Liver (tissue), 8 donors: ENCODE measurements at regions not wholly inside any gene's neighbourhood (a gene's known extent, or its start where the extent isn't known, plus 50 kb on each side); places are given as distances from the start of the nearest gene placed in this dataset.

Experiments used
- DNase-seq: peaks from one replicate; pipeline ENCODE4 v3.0.0-alpha.2; 2017; ENCODE audit warnings: low spot score
- H3K27ac ChIP-seq, 2 donors: one replicate each; pipeline ENCODE4 v1.7.0; 2013; ENCODE audit warnings: inconsistent platforms in 2 of 2, low read length in 2 of 2, control low read depth in 1 of 2, low read depth in 1 of 2, mild to moderate bottlenecking in 1 of 2
- H3K27me3 ChIP-seq, 4 donors: one replicate each; pipeline versions ENCODE4 v1.6.1 to v1.7.0; 2013; ENCODE audit warnings: low read length in 3 of 4, inconsistent platforms in 1 of 4, mild to moderate bottlenecking in 1 of 4, moderate library complexity in 1 of 4; ENCODE audit not compliant: control insufficient read depth in 4 of 4, insufficient read depth in 4 of 4
- H3K36me3 ChIP-seq, 4 donors: one replicate each; pipeline versions ENCODE4 v1.6.1 to v1.7.0; 2013; ENCODE audit warnings: low read length in 3 of 4, mild to moderate bottlenecking in 3 of 4, low read depth in 1 of 4, moderate library complexity in 1 of 4; ENCODE audit not compliant: control insufficient read depth in 4 of 4, insufficient read depth in 3 of 4
- H3K4me1 ChIP-seq, 4 donors: one replicate each; pipeline versions ENCODE4 v1.6.1 to v1.7.0; 2013; ENCODE audit warnings: low read length in 3 of 4, mild to moderate bottlenecking in 3 of 4, moderate library complexity in 1 of 4; ENCODE audit not compliant: control insufficient read depth in 4 of 4, insufficient read depth in 4 of 4
- H3K4me3 ChIP-seq, 3 donors: one replicate each; pipeline versions ENCODE4 v1.6.1 to v1.7.0; 2013; ENCODE audit warnings: low read length in 3 of 3, control low read depth in 1 of 3, low read depth in 1 of 3, mild to moderate bottlenecking in 1 of 3
- H3K9ac ChIP-seq, 2 donors: one replicate each; pipeline ENCODE4 v1.7.0; 2013; ENCODE audit warnings: low read length in 2 of 2, mild to moderate bottlenecking in 2 of 2, moderate library complexity in 2 of 2, control low read depth in 1 of 2, low read depth in 1 of 2
- H3K9me3 ChIP-seq, 4 donors: one replicate each; pipeline versions ENCODE4 v1.6.1 to v1.7.0; 2013; ENCODE audit warnings: low read length in 3 of 4; ENCODE audit not compliant: control insufficient read depth in 4 of 4
- ATF3 ChIP-seq: IDR thresholded peaks from 2 replicates; pipeline ENCODE4 v1.6.1; 2016; ENCODE audit warnings: antibody characterized with exemption
- CTCF ChIP-seq: fragments of 150-350 bp; IDR thresholded peaks from 2 replicates; pipeline ENCODE4 v1.5.1; 2017; ENCODE audit warnings: improper control_type of control experiment, low read depth, low read length; ENCODE audit not compliant: missing input control
- EGR1 ChIP-seq, 2 donors: IDR thresholded peaks; 2 replicates each; pipeline ENCODE4 v1.6.1; 2016 to 2018; ENCODE audit warnings: antibody characterized with exemption in 2 of 2, low read depth in 2 of 2
- FOXA1 ChIP-seq: IDR thresholded peaks from 2 replicates; pipeline ENCODE4 v1.6.1; 2016; ENCODE audit warnings: antibody characterized with exemption
- FOXA2 ChIP-seq: IDR thresholded peaks from 2 replicates; pipeline ENCODE4 v1.6.1; 2016; ENCODE audit warnings: antibody characterized with exemption
- GABPA ChIP-seq, 2 donors: IDR thresholded peaks in 1 of 2; conservative IDR thresholded peaks in 1 of 2; 2 replicates each; pipeline ENCODE4 v1.6.1; 2016; ENCODE audit warnings: antibody characterized with exemption in 2 of 2, mild to moderate bottlenecking in 1 of 2, moderate library complexity in 1 of 2
- HNF4A ChIP-seq, 2 donors: conservative IDR thresholded peaks; 2 replicates each; pipeline ENCODE4 v1.6.1; 2016; ENCODE audit warnings: antibody characterized with exemption in 2 of 2, mild to moderate bottlenecking in 2 of 2
- JUND ChIP-seq, 2 donors: IDR thresholded peaks; 2 replicates each; pipeline ENCODE4 v1.6.1; 2016; ENCODE audit warnings: antibody characterized with exemption in 2 of 2
- NR2F2 ChIP-seq: IDR thresholded peaks from 2 replicates; pipeline ENCODE4 v1.6.1; 2016; ENCODE audit warnings: antibody characterized with exemption
- RAD21 ChIP-seq, 2 donors: IDR thresholded peaks; 2 replicates each; pipeline ENCODE4 v1.6.1; 2016; ENCODE audit warnings: antibody characterized with exemption in 2 of 2, mild to moderate bottlenecking in 2 of 2
- RXRA ChIP-seq, 2 donors: IDR thresholded peaks; 2 replicates each; pipeline ENCODE4 v1.6.1; 2017 to 2018; ENCODE audit warnings: antibody characterized with exemption in 2 of 2, mild to moderate bottlenecking in 1 of 2
- SP1 ChIP-seq: IDR thresholded peaks from 2 replicates; pipeline ENCODE4 v1.6.1; 2018; ENCODE audit warnings: antibody characterized with exemption, mild to moderate bottlenecking
- TAF1 ChIP-seq: conservative IDR thresholded peaks from 2 replicates; pipeline ENCODE4 v1.6.1; 2016; ENCODE audit warnings: antibody characterized with exemption, mild to moderate bottlenecking
- YY1 ChIP-seq: IDR thresholded peaks from 2 replicates; pipeline ENCODE4 v1.6.1; 2016; ENCODE audit warnings: antibody characterized with exemption, mild to moderate bottlenecking
- WGBS: extraction: QIAGEN DNeasy Blood & Tissue Kit; methylation state at CpG from one replicate; pipeline ENCODE4 v1.1.7; 2013; 5-methylcytosine and 5-hydroxymethylcytosine counted together
- TF ChIP-seq, protein P1 (sequence below): IDR thresholded peaks from 2 replicates; pipeline ENCODE4 v1.6.1; 2016; ENCODE audit warnings: antibody characterized with exemption
- donor health status: healthy.
- donor health status: healthy.
- donor health status: healthy.
- donor health status: healthy.
- donor health status: healthy.

- TF ChIP-seq SP1 (no peak), TAF1 (no peak), GABPA (IDR thresholded peaks at IDR 0.05 in 1 of 2, conservative IDR thresholded peaks at IDR 0.05 in 1 of 2) (no peak)
- H3K27me3 ChIP-seq: peaks cover 0 to 3% (median 0%) of the 10 kb centered on the region in 4 donors
- DNase-seq: no peak
- H3K4me1 ChIP-seq: no peaks in the 10 kb centered on the region
- no peaks in the 10 kb centered on the region for H3K36me3 ChIP-seq
- peaks cover 0 to 3% (median 0%) of the 10 kb centered on the region in 4 donors for H3K9me3 ChIP-seq
- WGBS: 67% methylated on average over 1 of the region's 1 CpG
- no peak overlapping the region for H3K27ac ChIP-seq
- no peak overlapping the region for H3K9ac ChIP-seq
- H3K4me3 ChIP-seq: no peak overlapping the region
Observed at GRCh38 chr15:93940226-93940625, 291.1 kb upstream of the MCTP2 start.

GRCh38 chr15:93932164-93932776 is 299.1 kb upstream of the MCTP2 start:
- TF ChIP-seq NR2F2 (no peak), HNF4A (conservative IDR thresholded peaks at IDR 0.05) (no peak), CTCF (no peak), FOXA1 (no peak), RXRA (IDR thresholded peaks at IDR 0.05) (no peak), RAD21 (IDR thresholded peaks at IDR 0.05) (no peak), ATF3 (no peak), GABPA (IDR thresholded peaks at IDR 0.05 in 1 of 2, conservative IDR thresholded peaks at IDR 0.05 in 1 of 2) (no peak), JUND (IDR thresholded peaks at IDR 0.05) (no peak), FOXA2 (no peak), EGR1 (IDR thresholded peaks at IDR 0.05; ENCODE audit: low read depth in 2 of 2) (no peak), YY1 (no peak)
- TF ChIP-seq, protein P1, sequence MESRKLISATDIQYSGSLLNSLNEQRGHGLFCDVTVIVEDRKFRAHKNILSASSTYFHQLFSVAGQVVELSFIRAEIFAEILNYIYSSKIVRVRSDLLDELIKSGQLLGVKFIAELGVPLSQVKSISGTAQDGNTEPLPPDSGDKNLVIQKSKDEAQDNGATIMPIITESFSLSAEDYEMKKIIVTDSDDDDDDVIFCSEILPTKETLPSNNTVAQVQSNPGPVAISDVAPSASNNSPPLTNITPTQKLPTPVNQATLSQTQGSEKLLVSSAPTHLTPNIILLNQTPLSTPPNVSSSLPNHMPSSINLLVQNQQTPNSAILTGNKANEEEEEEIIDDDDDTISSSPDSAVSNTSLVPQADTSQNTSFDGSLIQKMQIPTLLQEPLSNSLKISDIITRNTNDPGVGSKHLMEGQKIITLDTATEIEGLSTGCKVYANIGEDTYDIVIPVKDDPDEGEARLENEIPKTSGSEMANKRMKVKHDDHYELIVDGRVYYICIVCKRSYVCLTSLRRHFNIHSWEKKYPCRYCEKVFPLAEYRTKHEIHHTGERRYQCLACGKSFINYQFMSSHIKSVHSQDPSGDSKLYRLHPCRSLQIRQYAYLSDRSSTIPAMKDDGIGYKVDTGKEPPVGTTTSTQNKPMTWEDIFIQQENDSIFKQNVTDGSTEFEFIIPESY: no peak
- WGBS: 49% methylated on average over 5 of the region's 5 CpGs
- H3K36me3 ChIP-seq: no peaks in the 10 kb centered on the region
- no peak overlapping the region for H3K9ac ChIP-seq
- no peak overlapping the region for H3K4me3 ChIP-seq
- no peak for DNase-seq
- H3K27me3 ChIP-seq: peaks cover 0 to 5% (median 2%) of the 10 kb centered on the region in 4 donors
- H3K27ac ChIP-seq: no peak overlapping the region
- H3K4me1 ChIP-seq: no peaks in the 10 kb centered on the region
- H3K9me3 ChIP-seq: peaks cover 0 to 1% (median 0%) of the 10 kb centered on the region in 4 donors
